Embryonic facial prominence (tissue), 1 donor: ENCODE measurements at regions not wholly inside any gene's neighbourhood (a gene's known extent, or its start where the extent isn't known, plus 50 kb on each side); places are given as distances from the start of the nearest gene placed in this dataset.

Experiments
- DNase-seq: peaks from one replicate; pipeline ENCODE4 v3.0.0-alpha.2; 2016; ENCODE audit errors: extremely low spot score

DNA sequence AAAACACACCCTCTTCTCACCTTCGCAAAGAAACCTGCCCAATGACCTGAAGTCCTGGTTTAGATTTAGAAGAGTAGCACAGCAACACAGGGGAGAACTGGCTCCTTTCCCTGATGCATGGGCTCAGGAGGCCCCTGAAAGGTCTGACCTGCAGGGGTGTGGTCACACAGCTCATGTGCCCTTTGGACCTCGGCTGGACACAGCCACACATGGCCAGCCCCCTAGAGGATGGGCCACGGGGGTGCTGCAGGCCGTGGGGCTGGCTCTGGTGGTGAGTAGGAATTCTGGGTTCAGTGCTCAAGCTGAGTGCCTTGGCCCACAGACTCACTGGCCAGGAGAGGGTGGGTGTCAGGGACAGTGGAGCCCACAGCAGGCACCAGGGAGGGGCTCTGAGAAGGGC is 118.5 kb upstream of the ADCY1 start:
- no peak for DNase-seq

DNA sequence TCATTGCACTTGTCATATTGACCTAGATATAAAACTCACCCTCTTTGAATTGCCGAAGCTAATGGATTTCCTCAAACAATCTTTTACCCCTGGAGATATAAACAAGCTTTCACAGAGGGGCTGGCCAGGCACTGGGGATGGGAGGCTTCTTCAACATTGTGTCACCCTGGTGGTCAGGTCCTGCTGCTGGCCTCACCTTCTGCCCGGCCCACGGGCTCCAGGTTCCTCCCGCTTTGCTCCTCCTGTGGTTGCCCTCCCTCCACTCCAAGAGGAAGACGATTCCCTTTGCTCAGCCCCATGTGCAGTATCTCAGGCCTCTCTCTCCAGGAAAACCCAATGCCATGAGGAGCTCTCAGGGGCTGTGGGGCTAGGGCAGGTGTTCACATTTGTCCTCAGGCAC is 118.1 kb upstream of the ADCY1 start:
- no peak for DNase-seq

DNA sequence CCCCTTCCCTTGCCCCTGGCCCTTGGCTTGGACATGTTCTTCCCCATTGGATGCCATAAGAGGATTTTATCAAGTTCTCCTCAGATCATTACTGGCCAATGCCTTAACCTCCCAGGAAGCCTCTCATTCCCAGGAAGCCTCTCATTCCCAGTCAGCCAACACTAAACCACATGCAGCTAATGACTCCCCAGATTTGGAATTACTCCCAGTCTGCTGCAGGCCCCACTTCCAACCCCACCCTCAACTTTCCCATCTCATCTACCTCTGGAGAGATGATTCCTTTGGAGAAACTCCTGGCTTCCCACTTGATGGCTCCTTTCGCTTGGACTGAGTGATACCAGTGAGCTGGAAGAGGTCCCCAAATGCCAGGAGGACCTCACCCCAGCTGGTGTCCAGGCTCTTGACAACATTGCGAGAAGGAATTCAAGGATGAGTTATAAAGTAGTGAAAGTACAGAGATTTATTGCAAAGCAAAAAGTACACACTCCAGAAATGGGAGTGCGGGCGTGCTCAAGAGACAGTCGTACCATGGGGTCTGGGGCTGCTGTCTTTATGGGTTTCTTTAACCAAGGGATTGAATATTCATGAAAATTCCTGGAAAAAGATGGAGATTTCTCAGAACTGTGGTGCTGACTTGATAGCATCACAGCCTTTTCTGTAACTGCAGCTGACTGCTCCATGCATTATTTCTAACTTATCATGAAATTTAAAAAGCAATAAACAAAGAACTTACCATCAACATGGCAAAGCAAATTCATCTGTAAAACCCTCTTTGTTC is 117.2 kb upstream of the ADCY1 start:
- no peak for DNase-seq

DNA sequence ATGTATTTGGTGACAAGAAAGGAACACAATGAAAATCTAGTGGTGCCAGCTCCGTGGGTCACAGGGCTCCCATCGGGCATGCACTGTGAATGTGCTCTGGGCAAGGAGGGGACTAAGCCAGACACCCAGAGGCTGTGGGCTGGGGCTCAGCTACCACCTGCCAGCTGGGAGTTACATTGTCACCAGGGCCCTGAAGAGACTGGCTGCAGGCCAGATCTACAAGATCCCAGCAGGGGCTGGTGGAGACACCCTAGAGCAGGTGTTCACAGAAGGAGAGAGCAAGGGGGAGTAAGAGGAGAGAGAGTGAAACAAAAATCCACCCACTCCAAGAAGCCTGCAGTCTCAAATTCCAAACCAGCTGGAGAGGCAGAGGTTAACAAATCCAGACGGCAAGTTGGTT is 116.6 kb upstream of the ADCY1 start:
- no peak for DNase-seq

DNA sequence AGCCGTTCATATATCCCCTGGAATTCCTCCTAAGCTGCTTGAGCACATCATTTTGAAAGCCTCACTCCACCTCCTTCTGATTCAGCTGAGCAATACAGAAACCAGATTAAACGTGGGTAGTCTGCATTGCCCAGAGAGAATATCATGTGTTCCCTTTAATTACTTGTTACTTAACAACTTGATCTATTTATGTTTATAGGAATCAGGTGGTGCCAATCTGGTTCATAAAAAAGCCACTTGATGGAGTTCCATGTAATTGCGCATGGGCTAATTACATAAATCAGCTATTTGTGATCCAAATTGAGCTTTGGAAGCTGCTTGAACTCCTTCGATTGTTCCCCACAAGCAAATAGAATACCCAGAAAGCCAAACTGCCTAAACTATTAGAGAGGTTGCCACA is 114.7 kb upstream of the ADCY1 start:
- no peak for DNase-seq

DNA sequence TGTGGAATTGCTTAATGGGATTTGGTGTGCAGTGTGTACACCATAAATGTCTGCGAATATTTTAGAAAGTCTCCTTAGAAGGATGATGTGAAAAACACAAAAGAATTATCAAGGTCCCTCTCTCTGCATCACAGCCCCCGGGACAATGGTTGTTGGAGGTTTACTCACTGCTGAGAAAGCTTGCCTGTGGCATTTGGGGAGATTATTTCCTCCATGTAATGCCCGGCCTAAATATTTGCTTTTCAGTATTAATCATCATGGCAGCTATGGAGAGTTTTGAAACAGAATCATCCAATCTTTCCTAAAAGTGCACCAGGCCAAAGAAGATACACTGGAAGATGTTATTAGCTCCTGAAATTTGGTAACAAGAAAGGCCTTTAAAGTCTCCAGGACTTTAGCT is 113.8 kb upstream of the ADCY1 start:
- DNase-seq = no peak

DNA sequence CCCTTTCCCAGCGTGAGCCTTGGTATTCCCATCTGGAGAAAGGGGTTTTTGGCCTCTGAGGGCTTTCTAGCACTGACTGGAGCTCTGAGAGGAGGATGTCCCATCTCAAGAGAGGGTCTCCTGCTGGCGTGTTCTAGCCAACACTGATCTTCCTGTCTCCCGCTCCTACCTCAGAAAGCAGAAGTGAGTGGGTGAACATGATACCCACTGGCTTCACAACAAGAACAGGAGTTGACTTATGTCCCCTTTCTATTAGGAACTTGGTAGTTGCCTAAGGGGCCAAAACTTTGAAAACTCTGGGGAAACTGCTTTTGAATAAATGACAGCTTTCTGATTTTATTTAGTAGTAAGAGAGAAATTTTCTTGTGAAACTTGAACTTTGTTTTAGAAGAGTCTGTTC is 113.1 kb upstream of the ADCY1 start:
- DNase-seq = no peak

DNA sequence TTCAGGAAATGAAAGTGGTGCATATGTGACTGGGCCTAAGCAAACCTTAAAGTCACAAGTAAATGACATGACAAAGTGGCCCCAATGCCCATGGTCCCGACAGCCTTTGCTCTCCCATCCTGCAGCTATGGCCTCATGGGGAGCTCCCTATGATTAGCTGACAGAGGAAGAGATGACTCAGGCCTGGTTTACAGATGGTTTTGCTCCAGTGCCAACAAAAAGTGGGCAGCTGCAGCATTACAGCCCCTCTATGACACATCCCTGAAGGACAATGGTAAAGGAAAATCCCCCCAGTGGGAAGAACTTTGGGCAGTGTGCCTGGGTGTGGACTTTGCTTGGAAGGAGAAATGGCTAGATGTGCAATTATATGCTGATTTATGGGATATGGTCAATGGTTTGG is 105.1 kb upstream of the ADCY1 start:
- no peak for DNase-seq

DNA sequence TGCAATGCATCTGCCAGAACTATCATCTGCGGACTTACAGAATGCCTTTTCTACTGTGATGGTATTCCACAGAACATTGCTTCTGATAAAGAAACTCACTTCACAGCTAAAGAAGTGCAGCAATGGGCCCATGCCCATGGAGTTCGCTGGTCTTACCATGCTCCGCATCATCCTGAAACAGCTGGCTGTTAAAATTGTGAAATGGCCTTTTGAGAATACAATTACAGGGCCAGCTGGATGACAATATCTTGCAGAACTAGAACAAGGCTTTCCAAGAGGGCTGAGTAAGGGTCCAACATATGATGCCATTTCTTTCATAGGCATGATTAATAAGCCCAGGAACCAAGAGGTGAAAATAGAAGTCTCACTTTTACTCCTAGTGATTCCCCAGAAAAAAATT is 104.1 kb upstream of the ADCY1 start:
- DNase-seq = no peak

DNA sequence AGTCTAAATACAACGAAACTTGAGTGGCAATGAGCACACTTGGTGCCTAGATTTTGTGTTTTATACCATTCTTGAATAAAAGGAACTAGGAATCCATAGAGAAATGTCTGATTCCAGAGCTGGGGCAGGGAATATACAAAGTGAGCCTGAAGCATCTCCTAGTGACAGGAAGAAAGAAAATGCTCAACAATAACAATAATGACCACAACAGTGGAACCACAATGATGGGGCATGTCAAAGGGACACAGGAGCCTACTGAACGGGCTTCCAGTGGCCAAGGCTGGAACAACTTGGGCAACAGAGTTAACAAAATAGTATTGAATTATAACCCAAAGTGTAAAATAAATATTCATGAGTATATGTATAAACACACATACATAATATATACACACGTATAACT is 94.4 kb upstream of the ADCY1 start:
- no peak for DNase-seq

DNA sequence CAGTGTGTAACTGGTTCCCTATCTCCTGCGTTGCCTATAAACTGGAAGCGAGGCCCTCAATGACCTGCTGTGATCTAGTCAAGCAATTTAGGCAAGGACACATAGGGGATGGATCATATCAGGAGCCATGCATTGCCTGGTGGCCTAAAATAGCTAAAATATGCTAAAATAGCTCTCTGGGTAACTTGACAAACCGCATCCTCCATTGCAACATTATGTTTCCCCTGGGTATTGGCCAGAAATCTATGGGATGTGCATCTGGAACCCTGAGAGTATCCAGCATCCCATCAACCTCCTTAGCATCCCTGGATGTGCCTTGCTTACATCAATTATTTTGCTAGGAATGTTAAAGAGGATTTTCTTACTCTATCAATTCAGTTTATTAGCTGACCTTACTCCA is 91.7 kb upstream of the ADCY1 start:
- no peak for DNase-seq

DNA sequence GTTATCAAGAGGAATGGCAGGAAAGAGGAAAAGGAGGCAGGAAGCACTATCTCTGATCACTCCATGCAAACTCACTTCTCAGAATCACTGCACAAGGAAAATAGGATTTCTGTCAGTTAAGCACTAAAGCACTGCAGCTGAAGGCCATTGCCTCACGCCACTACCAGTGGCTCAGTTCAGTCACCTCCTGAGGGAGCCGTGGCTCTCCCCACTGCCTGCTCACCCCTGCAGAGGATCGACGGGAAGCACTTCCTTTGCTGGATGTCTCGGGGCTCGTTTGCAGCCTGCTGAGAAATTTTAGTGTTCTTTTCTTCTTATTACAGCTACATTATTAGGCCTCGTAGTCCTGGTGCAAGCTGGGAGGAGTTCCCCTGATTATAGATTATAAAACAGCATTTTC is 90.1 kb upstream of the ADCY1 start:
- no peak for DNase-seq

DNA sequence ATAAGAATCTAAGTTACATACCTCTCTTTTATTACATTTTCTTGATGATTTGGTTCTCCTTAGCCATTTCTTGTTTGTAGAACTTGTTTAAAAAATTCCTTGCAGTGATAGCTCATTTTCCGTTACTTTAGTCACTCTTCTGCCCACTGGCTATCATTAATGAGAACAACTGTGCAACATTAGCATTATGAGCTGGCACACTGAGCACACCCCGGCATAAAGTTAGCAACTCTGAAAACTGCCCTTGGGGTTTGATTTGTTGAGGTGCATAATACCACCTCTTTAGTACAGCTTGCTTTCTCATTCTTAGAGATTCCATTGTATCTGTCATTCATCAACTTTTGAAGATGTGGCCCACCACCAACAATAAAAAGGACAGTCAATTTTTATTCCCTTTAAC is 87.6 kb upstream of the ADCY1 start:
- DNase-seq = no peak

DNA sequence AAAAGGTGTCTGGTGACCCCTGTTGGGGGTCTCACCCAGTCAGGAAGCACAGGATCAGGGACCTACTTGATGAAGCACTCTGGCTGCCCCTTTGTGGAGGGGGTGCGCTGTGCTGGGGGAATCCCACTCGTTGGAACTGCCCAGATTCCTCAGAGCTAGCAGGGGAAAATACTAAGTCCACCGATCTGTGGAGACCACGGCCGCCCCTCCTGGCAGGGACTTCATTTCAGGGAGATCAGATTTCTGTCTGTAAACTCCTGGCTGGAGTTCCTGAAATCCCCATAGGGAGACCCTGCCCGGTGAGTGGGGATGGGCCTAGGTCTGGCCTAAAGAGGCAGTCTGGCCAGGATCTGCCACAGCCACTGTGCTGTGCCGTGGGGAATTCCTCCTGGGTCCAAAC is 79.3 kb upstream of the ADCY1 start:
- no peak for DNase-seq

DNA sequence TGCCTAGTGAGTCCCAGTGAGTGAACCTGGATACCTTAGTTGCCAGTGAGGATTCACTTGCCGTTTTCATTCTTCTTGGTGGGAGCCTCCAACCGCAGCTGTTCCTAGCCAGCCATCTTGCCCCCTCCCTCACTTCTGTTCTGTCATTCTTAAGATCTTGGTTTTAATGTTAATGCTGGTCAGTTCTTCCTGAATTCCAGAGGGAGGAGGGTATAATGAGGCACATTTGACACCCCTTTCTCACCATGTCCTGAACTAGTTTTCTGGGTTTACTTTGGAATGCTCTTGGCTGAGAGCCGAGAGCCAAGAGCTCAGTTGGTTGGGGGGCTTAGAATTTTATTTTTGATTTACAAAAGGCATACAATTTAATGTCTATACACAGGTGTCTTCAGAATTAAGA is 78.5 kb upstream of the ADCY1 start:
- DNase-seq = no peak

DNA sequence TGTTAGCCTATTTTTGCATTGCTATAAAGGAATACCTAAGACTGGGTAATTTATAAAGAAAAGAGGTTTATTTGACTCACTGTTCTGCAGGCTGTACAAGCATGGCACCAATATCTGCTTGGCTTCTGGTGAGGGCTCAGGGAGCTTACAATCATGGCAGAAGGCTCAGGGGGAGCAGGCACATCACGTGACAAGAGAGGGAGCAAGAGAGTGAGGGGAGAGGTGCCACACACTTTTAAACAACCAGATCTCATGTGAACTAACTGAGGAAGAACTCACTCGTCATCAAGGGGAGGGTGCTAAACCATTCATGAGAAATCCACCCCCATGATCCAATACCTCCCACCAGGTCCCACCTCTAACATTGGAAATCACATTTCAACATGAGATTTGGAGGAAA is 73.9 kb upstream of the ADCY1 start:
- no peak for DNase-seq

DNA sequence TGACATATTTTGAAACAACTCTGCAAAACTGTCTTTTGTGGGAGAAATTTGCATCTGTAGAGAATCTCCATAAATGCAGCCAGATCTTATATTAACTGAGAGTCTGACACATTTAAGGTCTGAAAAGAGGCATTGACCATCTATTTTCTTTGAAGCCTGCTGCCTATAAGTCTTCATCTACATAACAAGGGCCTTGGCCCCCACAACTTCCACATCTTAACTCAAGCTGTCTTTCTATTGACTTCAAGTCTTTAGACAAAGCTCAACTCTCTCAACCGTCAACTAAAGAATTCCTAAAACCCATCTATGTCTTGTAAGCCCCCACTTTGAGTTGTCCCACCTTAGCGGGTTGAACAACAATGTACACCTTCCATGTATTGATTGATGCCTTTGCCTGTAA is 72.4 kb upstream of the ADCY1 start:
- no peak for DNase-seq

DNA sequence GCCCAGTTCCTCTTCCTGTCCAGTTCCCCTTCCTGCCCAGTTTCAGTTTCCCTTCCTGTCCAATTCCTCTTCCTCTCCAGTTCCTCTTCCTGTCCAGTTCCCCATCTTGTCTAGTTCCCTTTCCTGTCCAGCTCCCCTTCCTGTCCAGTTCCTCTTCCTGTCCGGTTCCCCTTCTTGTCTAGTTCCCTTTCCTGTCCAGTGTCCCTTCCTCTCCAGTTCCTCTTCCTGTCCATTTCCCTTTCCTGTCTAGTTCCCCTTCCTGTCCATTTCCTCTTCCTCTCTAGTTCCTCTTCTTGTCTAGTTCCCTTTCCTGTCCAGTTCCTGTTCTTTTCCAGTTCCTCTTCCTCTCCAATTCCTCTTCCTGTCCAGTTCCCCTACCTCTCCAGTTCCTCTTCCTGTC is 68.1 kb upstream of the ADCY1 start:
- no peak for DNase-seq

DNA sequence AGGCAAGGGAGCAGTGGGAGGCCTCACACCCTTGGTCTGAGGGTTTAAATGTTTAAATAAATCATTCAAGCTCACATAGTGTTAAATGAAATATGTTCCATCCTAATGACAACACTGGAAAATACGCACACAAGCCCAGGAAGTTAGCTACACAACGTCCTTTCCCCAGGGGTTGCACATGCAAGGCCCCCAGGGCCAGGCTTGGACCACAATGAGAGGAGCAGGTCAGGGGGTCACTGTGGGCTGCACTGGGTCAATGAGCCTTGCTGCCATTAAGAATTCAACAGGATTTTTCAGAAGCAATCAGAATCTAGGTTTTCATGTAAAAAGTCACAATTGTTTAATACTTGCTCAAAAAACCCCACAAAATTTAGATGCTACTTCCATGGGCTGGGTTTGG is 64.9 kb upstream of the ADCY1 start:
- DNase-seq = no peak

DNA sequence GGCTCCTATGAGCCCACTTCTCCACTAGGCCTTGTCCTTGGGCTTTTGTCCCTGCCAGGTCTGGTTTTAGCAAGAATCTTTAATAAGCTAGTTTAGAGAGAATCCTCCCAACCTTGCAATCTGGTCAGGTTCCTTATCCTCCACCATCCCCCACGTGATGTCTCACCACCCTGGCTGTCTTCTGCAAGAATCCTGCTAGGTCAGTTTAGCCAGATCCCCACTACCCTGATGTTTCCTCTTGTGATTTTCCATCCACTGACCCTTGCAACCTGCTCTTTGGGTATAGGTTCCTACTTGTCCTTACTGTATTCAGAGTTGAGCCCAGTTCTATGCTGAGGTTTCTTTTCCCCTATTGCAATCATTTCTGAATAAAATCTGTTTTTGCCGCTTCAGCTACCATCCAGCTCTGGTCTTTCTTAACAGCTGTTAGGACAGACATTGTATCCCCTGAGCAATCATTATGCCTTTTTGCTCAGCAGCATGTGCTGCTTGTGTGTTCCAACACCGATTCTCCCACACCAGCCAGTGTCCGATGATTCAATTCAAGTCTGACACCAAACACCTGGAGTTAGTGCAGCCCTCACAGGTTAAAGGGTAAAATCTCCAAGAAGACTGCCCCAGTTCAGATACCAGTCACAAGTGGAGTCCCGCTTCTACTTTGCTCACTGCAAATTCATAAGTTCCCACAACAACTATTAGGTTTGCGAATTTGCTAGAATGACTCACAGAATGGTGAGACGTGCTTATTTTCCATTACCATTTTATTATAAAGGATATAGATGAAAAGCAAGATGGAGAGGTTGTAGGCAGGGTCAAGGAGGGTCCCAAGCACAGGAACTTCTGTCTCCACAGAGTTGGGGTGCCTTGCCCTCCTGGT is 62.2 kb upstream of the ADCY1 start:
- no peak for DNase-seq

DNA sequence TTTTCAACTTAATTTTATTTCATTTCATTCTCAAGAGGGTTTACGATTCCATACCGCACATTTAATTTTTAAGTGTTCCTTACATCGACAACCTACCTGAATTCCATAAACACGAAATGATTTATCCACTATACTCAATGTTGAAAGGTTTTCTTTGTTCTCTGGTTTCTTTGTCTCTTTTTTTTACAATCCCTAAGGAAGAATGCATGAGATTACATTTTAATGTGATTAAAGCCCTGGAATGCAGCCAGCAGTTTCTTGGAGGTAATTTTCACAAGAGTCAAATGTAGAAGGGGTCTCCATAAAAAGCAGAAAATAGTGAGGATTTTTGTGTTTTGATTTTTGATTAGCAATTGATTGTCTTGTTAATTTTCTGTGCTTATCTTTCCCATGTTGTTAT is 59.2 kb upstream of the ADCY1 start:
- no peak for DNase-seq

DNA sequence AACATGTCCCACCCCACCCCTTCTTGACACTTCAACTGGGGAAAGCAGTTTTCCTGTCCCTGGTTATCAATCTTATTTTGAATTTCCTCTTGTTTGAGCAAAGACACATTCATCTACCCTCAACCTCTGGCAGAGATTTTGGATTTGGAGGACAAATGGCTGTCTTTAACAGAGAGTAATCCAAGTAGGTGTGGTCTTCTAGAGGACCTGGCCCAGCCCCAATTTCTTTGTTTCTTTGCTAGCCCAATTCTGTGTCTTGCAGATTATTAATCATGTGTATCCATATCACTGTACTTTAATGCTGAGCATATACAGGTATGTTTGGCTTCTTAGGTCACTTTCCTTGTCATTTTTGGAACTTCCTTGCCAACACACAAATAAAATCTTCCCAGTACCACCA is 58.8 kb upstream of the ADCY1 start:
- no peak for DNase-seq
